ENCODE measurements at regions not wholly inside any gene's neighbourhood (a gene's known extent, or its start where the extent isn't known, plus 50 kb on each side); places are given as distances from the start of the nearest gene placed in this dataset.
A peak's percentile ranks its signal among the peaks of the same experiment; 100 is the strongest.

DNA sequence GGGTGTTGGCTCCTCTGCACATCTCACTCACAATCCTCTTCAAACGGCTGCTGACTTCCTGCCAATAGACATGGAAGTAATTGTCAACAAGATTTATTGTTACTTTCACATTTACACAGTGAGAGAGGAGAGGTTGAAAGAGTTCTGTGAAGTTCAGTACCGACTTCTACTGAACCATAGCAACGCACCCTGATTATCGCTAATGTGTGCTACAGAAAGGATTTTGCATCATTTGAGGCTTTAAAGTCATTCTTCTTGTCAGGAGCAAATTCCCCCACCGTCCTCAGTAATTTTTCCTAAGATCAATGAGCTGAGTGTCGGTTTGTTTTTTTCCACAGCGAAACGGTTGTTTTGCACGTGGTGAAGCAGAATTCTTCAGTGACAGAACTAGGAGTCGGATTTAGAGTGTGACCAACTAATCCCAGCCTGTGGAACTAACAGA, 361.0 kb downstream of the ADGRL2 start:
- no peaks in the 10 kb centered on the region for H3K36me3 ChIP-seq
- TF ChIP-seq, protein P1, sequence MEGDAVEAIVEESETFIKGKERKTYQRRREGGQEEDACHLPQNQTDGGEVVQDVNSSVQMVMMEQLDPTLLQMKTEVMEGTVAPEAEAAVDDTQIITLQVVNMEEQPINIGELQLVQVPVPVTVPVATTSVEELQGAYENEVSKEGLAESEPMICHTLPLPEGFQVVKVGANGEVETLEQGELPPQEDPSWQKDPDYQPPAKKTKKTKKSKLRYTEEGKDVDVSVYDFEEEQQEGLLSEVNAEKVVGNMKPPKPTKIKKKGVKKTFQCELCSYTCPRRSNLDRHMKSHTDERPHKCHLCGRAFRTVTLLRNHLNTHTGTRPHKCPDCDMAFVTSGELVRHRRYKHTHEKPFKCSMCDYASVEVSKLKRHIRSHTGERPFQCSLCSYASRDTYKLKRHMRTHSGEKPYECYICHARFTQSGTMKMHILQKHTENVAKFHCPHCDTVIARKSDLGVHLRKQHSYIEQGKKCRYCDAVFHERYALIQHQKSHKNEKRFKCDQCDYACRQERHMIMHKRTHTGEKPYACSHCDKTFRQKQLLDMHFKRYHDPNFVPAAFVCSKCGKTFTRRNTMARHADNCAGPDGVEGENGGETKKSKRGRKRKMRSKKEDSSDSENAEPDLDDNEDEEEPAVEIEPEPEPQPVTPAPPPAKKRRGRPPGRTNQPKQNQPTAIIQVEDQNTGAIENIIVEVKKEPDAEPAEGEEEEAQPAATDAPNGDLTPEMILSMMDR (IDR thresholded peaks at IDR 0.05) = no peak
- no peaks in the 10 kb centered on the region for H3K27me3 ChIP-seq
- H3K9me3 ChIP-seq = no peaks in the 10 kb centered on the region
- H3K4me3 ChIP-seq = peak overlapping the region in 1 of 2 donors; percentile 13
- H3K27ac ChIP-seq = peak overlapping the region in 1 of 2 donors; percentile 14
- DNase-seq (peak in 2 of 4 donors; percentile 46 to 54), ATAC-seq (peak; percentile 20)
- intact Hi-C loops (cut with DNase I) = no loop called here
- peaks cover 0 to 6% of the 10 kb centered on the region in 2 donors for H3K4me1 ChIP-seq

DNA sequence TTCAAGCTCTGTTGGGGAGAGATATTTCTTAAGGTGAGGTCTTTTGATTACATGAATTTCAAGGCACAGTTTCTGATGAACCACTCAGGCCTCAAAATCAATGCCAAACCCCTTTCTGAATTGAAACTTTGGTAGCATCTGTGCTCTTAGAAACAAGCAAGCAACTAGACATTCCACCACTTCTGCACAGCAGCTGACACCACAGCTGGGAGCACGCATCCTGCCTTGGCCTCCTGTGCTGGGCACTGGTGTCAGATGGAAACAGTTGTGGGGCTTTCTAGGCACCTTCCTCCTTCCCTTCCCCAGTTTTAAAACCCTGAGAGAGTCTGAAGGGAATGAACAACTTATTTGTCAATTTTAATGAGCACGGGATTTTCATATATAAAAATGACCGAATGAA, 360.2 kb downstream of the ADGRL2 start:
- Histone ChIP-seq H3K27me3 (no peaks in the 10 kb centered on the region), H3K4me3 (no peak overlapping the region), H3K27ac (no peak overlapping the region), H3K36me3 (no peaks in the 10 kb centered on the region), H3K4me1 (peaks cover 0 to 6% of the 10 kb centered on the region in 2 donors), H3K9me3 (no peaks in the 10 kb centered on the region)
- TF ChIP-seq, protein P1 (IDR thresholded peaks at IDR 0.05) = no peak
- intact Hi-C loops (cut with DNase I) = no loop called here
- DNase-seq (peak in 2 of 4 donors; percentile 19 to 24), ATAC-seq (no peak)

DNA sequence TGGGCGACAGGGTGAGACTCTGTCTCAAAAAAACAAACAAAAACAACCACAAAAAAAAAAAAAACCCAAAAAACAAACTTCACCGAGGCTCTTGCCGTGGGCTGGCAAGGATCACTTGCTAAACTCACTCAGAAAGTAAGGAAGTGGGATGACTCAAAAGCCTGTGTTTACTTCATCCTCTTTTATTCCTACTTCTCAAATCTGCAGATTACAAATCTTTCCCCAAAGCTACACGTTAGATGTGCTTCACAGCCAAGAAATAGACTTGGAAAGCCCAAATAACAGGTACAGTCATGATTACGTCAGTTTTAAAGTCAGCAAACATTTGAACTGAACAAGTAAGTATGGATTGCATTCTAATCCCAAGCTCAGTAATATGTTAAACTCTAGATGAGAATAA, 359.3 kb downstream of the ADGRL2 start:
- TF ChIP-seq, protein P1 (IDR thresholded peaks at IDR 0.05) = no peak
- Histone ChIP-seq H3K36me3 (no peaks in the 10 kb centered on the region), H3K4me3 (no peak overlapping the region), H3K27ac (no peak overlapping the region), H3K27me3 (no peaks in the 10 kb centered on the region), H3K4me1 (peaks cover 0 to 6% of the 10 kb centered on the region in 2 donors), H3K9me3 (no peaks in the 10 kb centered on the region)
- ATAC-seq (peak; percentile 62), DNase-seq (peak in 1 of 4 donors; percentile 13)
- intact Hi-C loops (cut with DNase I) = no loop called here

DNA sequence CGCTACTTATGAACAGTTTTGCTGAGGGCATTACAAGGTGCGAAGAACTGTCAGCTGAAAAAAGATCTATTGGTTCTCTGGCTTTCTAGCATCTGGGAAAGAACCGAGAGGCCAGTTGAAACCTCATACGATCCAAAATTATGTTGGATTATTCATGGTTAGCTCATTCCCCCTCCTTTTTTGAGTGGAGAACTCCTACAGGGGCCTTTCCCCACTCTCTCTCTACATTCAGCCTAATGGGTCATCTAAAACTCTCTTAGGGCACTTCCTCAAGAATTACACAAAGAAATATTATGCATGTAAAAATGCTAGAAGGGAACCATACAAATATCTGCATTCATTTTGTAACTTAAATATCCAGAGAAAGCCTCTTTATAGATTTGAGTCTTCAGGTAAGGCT, 358.2 kb downstream of the ADGRL2 start:
- ATAC-seq (no peak), DNase-seq (no peak)
- no peaks in the 10 kb centered on the region for H3K9me3 ChIP-seq

DNA sequence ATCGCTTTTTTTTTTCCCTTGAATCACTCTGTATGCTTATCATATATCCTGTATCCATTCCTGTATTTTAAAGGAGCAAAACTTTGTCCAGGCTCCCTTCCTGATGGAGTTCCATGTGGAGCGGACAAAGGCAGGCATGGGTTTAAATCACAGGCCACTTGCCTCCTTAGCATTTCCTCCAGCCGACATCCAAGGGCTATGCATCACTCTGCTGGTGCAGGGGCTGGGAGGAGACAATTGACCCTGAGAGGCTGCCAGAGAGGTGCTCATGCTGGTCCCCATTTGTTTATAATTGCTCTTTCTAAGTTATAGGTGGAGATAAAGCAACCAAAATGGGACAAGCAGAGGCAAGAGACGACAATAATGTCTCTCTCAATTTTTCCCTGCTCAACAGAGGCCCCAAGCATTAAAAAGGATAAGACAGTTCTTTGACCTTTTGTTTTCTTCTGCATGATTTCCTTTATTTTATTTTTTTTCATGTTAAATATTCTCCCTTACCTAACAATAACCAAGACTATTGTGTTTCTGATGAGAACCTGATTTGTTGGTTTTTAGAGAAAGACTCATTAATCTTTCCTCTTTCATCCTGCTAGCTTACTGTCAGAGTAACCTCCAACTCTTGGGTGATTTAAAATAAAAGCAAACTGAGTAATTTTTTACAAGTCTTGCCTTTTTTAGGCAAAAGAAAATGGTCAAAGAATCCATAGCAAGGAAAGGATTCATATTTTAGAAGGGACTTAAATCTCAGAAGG, 353.7 kb downstream of the ADGRL2 start:
- ATAC-seq = no peak
- intact Hi-C loops (cut with DNase I) = no loop called here

More for the DNA sequence above, 358.2 kb downstream of the ADGRL2 start:
- H3K27me3 ChIP-seq = no peaks in the 10 kb centered on the region
- no peaks in the 10 kb centered on the region for H3K36me3 ChIP-seq
- TF ChIP-seq, protein P1 (IDR thresholded peaks at IDR 0.05) = no peak
- intact Hi-C loops (cut with DNase I) = no loop called here
- H3K4me1 ChIP-seq = peaks cover 0 to 6% of the 10 kb centered on the region in 2 donors
- H3K4me3 ChIP-seq = no peak overlapping the region
- no peak overlapping the region for H3K27ac ChIP-seq

More for the DNA sequence above, 353.7 kb downstream of the ADGRL2 start:
- Histone ChIP-seq H3K9me3 (no peaks in the 10 kb centered on the region), H3K4me1 (no peaks in the 10 kb centered on the region), H3K27me3 (no peaks in the 10 kb centered on the region), H3K27ac (no peak overlapping the region), H3K4me3 (no peak overlapping the region), H3K36me3 (no peaks in the 10 kb centered on the region)
- no peak for DNase-seq
- TF ChIP-seq, protein P1 (IDR thresholded peaks at IDR 0.05) = no peak

Measured in left lung (tissue), 4 donors.